GM12891 (cell line): ENCODE measurements at regions not wholly inside any gene's neighbourhood (a gene's known extent, or its start where the extent isn't known, plus 50 kb on each side); places are given as distances from the start of the nearest gene placed in this dataset.

ENCODE experiments used
- DNase-seq: peaks from one replicate; pipeline ENCODE4 v3.0.0; 2011; ENCODE audit warnings: low spot score; ENCODE audit not compliant: insufficient read length
- FAIRE-seq: peaks from 2 replicates; lab custom pipeline; 2011; peaks lifted over from hg19 to GRCh38; lab: Jason Lieb, UNC
- PAX5 ChIP-seq: IDR thresholded peaks from 2 replicates; pipeline ENCODE4 v1.6.1; 2011; ENCODE audit warnings: low read length, moderate library complexity, mild to moderate bottlenecking; ENCODE audit not compliant: insufficient read depth, severe bottlenecking
- POLR2A ChIP-seq: IDR thresholded peaks from 2 replicates; pipeline ENCODE4 v1.6.1; 2011; ENCODE audit warnings: low read depth, low read length, control low read depth
- POLR2AphosphoS5 ChIP-seq: IDR thresholded peaks from 2 replicates; pipeline ENCODE4 v1.6.1; 2011; ENCODE audit warnings: low read depth, low read length, control low read depth
- POU2F2 ChIP-seq: IDR thresholded peaks from 2 replicates; pipeline ENCODE4 v1.6.1; 2011; ENCODE audit warnings: low read depth, mild to moderate bottlenecking, control low read depth, low read length, moderate library complexity
- SPI1 ChIP-seq: IDR thresholded peaks from 2 replicates; pipeline ENCODE4 v1.6.1; 2011; ENCODE audit warnings: low read depth, low read length, control low read depth
- TAF1 ChIP-seq: IDR thresholded peaks from 2 replicates; pipeline ENCODE4 v1.6.1; 2011; ENCODE audit warnings: low read depth, low read length, control low read depth

DNA sequence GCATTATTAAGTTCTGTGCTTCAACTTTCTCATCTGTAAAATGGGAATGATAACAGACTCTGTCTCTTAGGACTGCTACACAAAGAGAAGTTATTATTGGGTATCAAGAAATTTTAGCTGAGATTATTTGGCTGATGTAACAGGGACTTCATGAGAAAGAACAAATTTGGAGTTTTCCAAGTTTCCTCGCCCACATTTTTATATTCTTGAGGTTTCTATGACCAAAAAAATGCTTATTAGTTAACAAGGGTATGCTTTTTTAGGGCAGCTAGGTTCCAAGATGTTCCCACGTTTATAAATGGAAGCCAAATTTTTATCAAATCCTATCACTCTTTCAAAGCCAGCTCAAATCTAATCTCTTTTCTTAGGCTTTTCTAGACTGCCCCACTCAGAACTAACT, 50.6 kb upstream of the C3orf80 start:
- DNase-seq (no peak), FAIRE-seq (no peak)
- TF ChIP-seq TAF1 (no peak), POU2F2 (no peak), POLR2A (no peak), PAX5 (no peak), POLR2AphosphoS5 (no peak), SPI1 (no peak)
